GM23248 (cell line): ENCODE measurements at regions not wholly inside any gene's neighbourhood (a gene's known extent, or its start where the extent isn't known, plus 50 kb on each side); places are given as distances from the start of the nearest gene placed in this dataset.

Experiments used
- EZH2 ChIP-seq: fragments of 200-600 bp; sonication (generic); IDR thresholded peaks from 2 replicates; pipeline ENCODE4 v1.6.1; 2018; ENCODE audit warnings: antibody characterized with exemption, mild to moderate bottlenecking; ENCODE audit not compliant: insufficient read depth, poor library complexity, severe bottlenecking
- EZH2phosphoT487 ChIP-seq: fragments of 200-600 bp; sonication (generic); IDR thresholded peaks from 2 replicates; pipeline ENCODE4 v1.6.1; 2018; ENCODE audit warnings: antibody characterized with exemption, moderate library complexity, mild to moderate bottlenecking, low read depth; ENCODE audit not compliant: insufficient read depth

DNA sequence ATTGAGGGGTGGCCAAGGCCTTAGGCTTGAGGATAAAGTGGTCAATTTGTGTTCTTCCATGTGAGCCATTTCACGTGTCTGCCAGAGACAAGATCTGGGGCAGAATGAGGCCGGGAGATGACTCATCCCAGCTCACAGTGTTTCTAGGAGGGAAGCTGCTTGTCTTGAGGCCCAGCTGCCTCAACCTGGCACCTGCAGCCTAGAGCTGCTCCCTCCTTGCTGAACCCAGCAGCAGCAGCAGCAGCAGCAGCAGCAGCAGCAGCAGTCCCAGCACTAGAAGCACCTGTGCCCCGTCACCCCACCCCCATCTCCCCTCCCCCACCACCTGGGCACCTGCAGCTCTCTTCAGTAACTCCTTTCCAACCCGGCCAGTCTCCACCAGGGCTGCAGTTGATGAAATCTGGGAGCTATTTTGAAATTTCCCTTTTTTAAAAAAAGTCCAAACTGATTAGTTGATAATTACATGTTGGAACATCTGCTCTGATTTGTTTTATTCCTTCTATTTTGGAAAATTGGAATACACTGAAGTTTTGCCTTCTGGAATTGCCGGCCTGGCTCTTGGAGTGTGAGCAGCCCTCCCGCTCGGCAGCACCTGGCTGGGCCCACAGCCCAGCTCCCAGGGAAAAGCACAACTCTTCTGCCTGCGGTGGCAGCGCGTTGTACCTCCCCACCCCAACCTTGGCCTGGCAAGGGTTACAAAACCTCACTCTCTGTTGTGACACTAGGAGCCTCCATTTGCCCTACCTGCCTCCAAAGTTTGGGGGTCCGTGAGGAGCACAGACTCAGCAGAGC, 143.5 kb downstream of the NXPE2 start:
- TF ChIP-seq EZH2 (no peak), EZH2phosphoT487 (no peak)
